ENCODE measurements at regions not wholly inside any gene's neighbourhood (a gene's known extent, or its start where the extent isn't known, plus 50 kb on each side); places are given as distances from the start of the nearest gene placed in this dataset.

- Mint-ChIP-seq H3K27me3 (ENCODE audit: insufficient read depth, low read depth, poor library complexity) (peaks cover 2% of the 10 kb centered on the region), H3K27ac (no peak overlapping the region), H3K4me3 (no peak overlapping the region), H3K9me3 (peaks cover 20% of the 10 kb centered on the region), H3K36me3 (ENCODE audit: low read depth) (peaks cover 14% of the 10 kb centered on the region; the same call in 2 of the 3 replicates), H3K4me1 (peaks cover 6% of the 10 kb centered on the region; the same call in 2 of the 3 replicates)
- no peaks in the 10 kb centered on the region for H3F3A ChIP-seq (replicated peaks; ENCODE audit: low read depth)
- H2AFZ ChIP-seq, result no peak overlapping the region
- no peak overlapping the region for H3K27ac ChIP-seq (ENCODE audit: low read depth)
- TF ChIP-seq ETS1 (IDR thresholded peaks at IDR 0.05) (no peak), JUNB (IDR thresholded peaks at IDR 0.05; ENCODE audit: unreplicated experiment) (no peak), STAT1 (IDR thresholded peaks at IDR 0.05; ENCODE audit: unreplicated experiment) (no peak), REST (IDR thresholded peaks at IDR 0.05; ENCODE audit: unreplicated experiment) (no peak), POLR2AphosphoS5 (IDR thresholded peaks at IDR 0.05; ENCODE audit: low read depth) (no peak)
- H3K36me3 ChIP-seq (ENCODE audit: insufficient read depth), result peaks cover 4% of the 10 kb centered on the region
- H3K27me3 ChIP-seq (ENCODE audit: insufficient read depth), result no peaks in the 10 kb centered on the region
- H3K4me3 ChIP-seq, result no peak overlapping the region
- DNase-seq (ENCODE audit: low spot score), result no peak
- H3K9me2 ChIP-seq (ENCODE audit: insufficient read depth), result no peaks in the 10 kb centered on the region
- no peak overlapping the region for H3K4me2 ChIP-seq
- peaks cover 6% of the 10 kb centered on the region; the same call in 1 of the 2 replicates for H3K4me1 ChIP-seq (ENCODE audit: insufficient read depth)
- ATAC-seq, result no peak
- no peaks in the 10 kb centered on the region for H4K20me1 ChIP-seq (replicated peaks; ENCODE audit: insufficient read depth)
- no peaks in the 10 kb centered on the region for H3K79me2 ChIP-seq (replicated peaks; ENCODE audit: insufficient read depth)
These were observed 289.1 kb downstream of the ZNF516 start for GRCh38 chr18:76205906-76206305.

DNA sequence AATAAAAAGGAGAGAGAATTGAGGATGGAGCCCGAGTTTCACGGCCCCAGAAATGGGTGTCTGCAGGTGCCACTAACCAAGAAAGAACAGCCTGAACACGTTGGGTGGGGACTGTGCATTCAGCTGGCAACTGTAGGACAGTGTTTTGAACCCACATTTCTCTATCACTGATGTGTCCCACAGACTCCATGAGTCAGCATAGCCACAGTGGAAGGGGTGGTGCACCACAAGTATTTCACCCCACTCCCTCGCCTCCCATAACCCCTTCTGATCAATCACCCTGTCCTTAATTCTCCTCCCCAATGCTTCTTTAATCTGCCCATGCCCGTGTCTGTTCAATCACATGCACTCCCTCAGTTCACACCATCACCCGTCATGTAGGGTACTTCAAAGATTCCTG, 291.5 kb downstream of the ZNF516 start:
- Mint-ChIP-seq H3K4me1 (no peaks in the 10 kb centered on the region), H3K27me3 (ENCODE audit: insufficient read depth, low read depth, poor library complexity) (peaks cover 2% of the 10 kb centered on the region), H3K27ac (no peak overlapping the region), H3K4me3 (no peak overlapping the region), H3K36me3 (ENCODE audit: low read depth) (peaks cover 14% of the 10 kb centered on the region; the same call in 2 of the 3 replicates), H3K9me3 (peaks cover 21% of the 10 kb centered on the region)
- no peaks in the 10 kb centered on the region for H4K20me1 ChIP-seq (replicated peaks; ENCODE audit: insufficient read depth)
- no peak overlapping the region for H3K4me3 ChIP-seq
- no peaks in the 10 kb centered on the region for H3K9me2 ChIP-seq (ENCODE audit: insufficient read depth)
- no peaks in the 10 kb centered on the region for H3K4me1 ChIP-seq (ENCODE audit: insufficient read depth)
- no peak overlapping the region for H2AFZ ChIP-seq
- no peak overlapping the region for H3K4me2 ChIP-seq
- H3K27me3 ChIP-seq (ENCODE audit: insufficient read depth), result no peaks in the 10 kb centered on the region
- no peak for DNase-seq (ENCODE audit: low spot score)
- ATAC-seq, result no peak
- H3F3A ChIP-seq (replicated peaks; ENCODE audit: low read depth), result no peaks in the 10 kb centered on the region
- peaks cover 4% of the 10 kb centered on the region for H3K36me3 ChIP-seq (ENCODE audit: insufficient read depth)
- H3K79me2 ChIP-seq (replicated peaks; ENCODE audit: insufficient read depth), result no peaks in the 10 kb centered on the region
- H3K27ac ChIP-seq (ENCODE audit: low read depth), result no peak overlapping the region
- TF ChIP-seq POLR2AphosphoS5 (IDR thresholded peaks at IDR 0.05; ENCODE audit: low read depth) (no peak), REST (IDR thresholded peaks at IDR 0.05; ENCODE audit: unreplicated experiment) (no peak), ZNF331 (CRISPR knock-in tag; IDR thresholded peaks at IDR 0.05; ENCODE audit: low read depth) (no peak), ZNF462 (CRISPR knock-in tag; IDR thresholded peaks at IDR 0.05) (no peak), STAT1 (IDR thresholded peaks at IDR 0.05; ENCODE audit: unreplicated experiment) (no peak)

Data from GM23338 (cell line).